ES-I3 (cell line): ENCODE measurements at regions not wholly inside any gene's neighbourhood (a gene's known extent, or its start where the extent isn't known, plus 50 kb on each side); places are given as distances from the start of the nearest gene placed in this dataset.

ENCODE experiments used
- H3K36me3 ChIP-seq: 2 replicates; pipeline ENCODE4 v1.6.1; 2013; ENCODE audit warnings: mild to moderate bottlenecking, low read length, control low read depth, moderate library complexity; ENCODE audit not compliant: insufficient read depth
- H3K4me1 ChIP-seq: 2 replicates; pipeline ENCODE4 v1.6.1; 2013; ENCODE audit warnings: mild to moderate bottlenecking, control low read depth, low read length; ENCODE audit not compliant: insufficient read depth
- H3K9ac ChIP-seq: 2 replicates; pipeline ENCODE4 v1.6.1; 2013; ENCODE audit warnings: low read depth, mild to moderate bottlenecking, low read length, moderate library complexity
- H3K9me3 ChIP-seq: 2 replicates; pipeline ENCODE4 v1.6.1; 2013; ENCODE audit warnings: mild to moderate bottlenecking, low read length, moderate library complexity; ENCODE audit not compliant: control insufficient read depth, insufficient read depth

GRCh38 chr1:219744652-219745469, 132.0 kb upstream of the ZC3H11B start:
- Histone ChIP-seq H3K4me1 (no peaks in the 10 kb centered on the region), H3K36me3 (no peaks in the 10 kb centered on the region), H3K9me3 (no peaks in the 10 kb centered on the region), H3K9ac (no peak overlapping the region)

DNA sequence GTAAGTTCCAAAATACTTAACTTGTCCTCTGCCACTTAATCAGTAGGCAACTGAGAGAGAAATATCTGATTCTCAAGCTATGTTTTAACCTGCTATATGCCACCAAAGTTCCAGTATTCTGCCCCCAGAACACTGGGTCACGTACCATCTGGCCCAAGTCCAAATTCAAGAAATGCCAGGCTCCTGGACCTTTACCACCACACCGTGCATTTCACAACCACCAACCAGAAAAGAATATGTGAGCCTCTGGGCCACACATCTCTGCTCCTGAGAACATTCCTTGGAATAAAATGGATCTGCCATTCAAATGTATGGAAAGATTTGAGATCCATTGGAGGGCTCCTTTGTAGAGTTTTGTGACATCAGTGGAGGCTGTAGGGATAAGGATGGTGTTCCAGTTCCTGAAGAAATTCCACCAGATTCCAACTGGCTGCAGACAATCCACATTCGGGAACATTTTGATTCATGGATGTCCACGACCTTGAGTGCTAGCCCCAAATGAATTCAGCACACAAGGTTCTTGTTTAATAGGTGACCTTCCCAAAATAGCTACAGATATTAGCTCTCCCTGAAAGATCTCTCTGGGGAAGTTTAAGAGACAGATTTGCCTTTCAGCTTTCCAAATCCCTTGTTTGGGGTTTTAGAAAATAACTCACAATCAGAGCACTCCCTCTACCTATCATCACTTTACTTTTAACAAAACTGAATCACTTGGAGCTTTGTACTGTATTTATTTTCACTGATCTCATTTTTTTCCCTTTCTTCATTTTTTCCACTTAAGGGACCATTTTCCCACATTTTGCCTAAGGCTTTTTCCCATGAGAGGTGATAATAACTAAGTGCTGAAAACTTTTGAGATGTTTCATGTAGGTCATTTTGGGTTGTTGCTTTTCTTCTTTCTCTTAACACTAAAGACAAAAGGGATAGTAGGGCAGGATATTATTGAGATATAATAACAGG, 128.4 kb upstream of the ZC3H11B start:
- Histone ChIP-seq H3K9ac (no peak overlapping the region), H3K36me3 (no peaks in the 10 kb centered on the region), H3K4me1 (no peaks in the 10 kb centered on the region), H3K9me3 (no peaks in the 10 kb centered on the region)

GRCh38 chr1:219733511-219734174, 120.7 kb upstream of the ZC3H11B start:
- no peaks in the 10 kb centered on the region; the same call in 1 of the 2 replicates for H3K9me3 ChIP-seq
- H3K4me1 ChIP-seq: no peaks in the 10 kb centered on the region
- no peak overlapping the region for H3K9ac ChIP-seq
- no peaks in the 10 kb centered on the region for H3K36me3 ChIP-seq

- no peak overlapping the region for H3K9ac ChIP-seq
- H3K36me3 ChIP-seq: no peaks in the 10 kb centered on the region
- H3K9me3 ChIP-seq: no peaks in the 10 kb centered on the region; the same call in 1 of the 2 replicates
- no peaks in the 10 kb centered on the region for H3K4me1 ChIP-seq
These were observed 120.0 kb upstream of the ZC3H11B start for GRCh38 chr1:219732814-219733491.

DNA sequence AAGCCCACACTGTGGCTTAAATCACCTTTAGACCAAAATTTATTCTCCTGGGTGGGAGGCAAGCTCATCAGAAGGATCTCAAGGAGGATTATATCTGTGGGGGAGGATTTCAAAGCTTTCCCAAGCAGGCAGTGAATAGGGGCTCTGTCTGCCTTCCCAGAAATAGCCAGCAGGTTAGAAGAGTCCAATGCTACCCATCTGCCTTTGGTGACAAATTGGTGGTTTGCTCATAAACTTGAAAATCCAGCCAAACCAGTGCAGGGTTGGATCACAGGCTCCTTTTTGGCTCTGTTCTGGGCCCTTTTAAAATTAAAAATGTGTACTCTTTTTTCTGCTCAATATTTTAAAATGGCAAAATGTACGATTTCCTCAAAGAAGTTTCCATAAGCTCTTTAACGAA, 118.9 kb upstream of the ZC3H11B start:
- H3K9me3 ChIP-seq: no peaks in the 10 kb centered on the region; the same call in 1 of the 2 replicates
- H3K9ac ChIP-seq: no peak overlapping the region
- H3K36me3 ChIP-seq: no peaks in the 10 kb centered on the region
- H3K4me1 ChIP-seq: no peaks in the 10 kb centered on the region

GRCh38 chr1:219726480-219727272, 113.8 kb upstream of the ZC3H11B start:
- H3K9me3 ChIP-seq: peaks cover 5% of the 10 kb centered on the region
- no peak overlapping the region for H3K9ac ChIP-seq
- H3K36me3 ChIP-seq: no peaks in the 10 kb centered on the region
- H3K4me1 ChIP-seq: no peaks in the 10 kb centered on the region

GRCh38 chr1:219724440-219724839, 111.5 kb upstream of the ZC3H11B start:
- no peak overlapping the region for H3K9ac ChIP-seq
- no peaks in the 10 kb centered on the region for H3K36me3 ChIP-seq
- H3K9me3 ChIP-seq: peaks cover 5% of the 10 kb centered on the region
- no peaks in the 10 kb centered on the region for H3K4me1 ChIP-seq

- Histone ChIP-seq H3K9me3 (no peaks in the 10 kb centered on the region), H3K4me1 (peaks cover 5% of the 10 kb centered on the region), H3K36me3 (no peaks in the 10 kb centered on the region), H3K9ac (no peak overlapping the region)
These were observed 104.6 kb upstream of the ZC3H11B start for GRCh38 chr1:219717536-219717935.

- Histone ChIP-seq H3K9ac (no peak overlapping the region), H3K4me1 (peaks cover 7% of the 10 kb centered on the region), H3K9me3 (no peaks in the 10 kb centered on the region), H3K36me3 (no peaks in the 10 kb centered on the region)
These were observed 103.8 kb upstream of the ZC3H11B start for GRCh38 chr1:219716611-219717114.

GRCh38 chr1:219713981-219714381, 101.1 kb upstream of the ZC3H11B start:
- peaks cover 7% of the 10 kb centered on the region for H3K4me1 ChIP-seq
- no peaks in the 10 kb centered on the region for H3K9me3 ChIP-seq
- no peak overlapping the region for H3K9ac ChIP-seq
- no peaks in the 10 kb centered on the region for H3K36me3 ChIP-seq

- Histone ChIP-seq H3K9me3 (no peaks in the 10 kb centered on the region), H3K36me3 (no peaks in the 10 kb centered on the region), H3K9ac (no peak overlapping the region), H3K4me1 (peaks cover 7% of the 10 kb centered on the region)
These were observed 99.6 kb upstream of the ZC3H11B start for GRCh38 chr1:219712506-219712905.

DNA sequence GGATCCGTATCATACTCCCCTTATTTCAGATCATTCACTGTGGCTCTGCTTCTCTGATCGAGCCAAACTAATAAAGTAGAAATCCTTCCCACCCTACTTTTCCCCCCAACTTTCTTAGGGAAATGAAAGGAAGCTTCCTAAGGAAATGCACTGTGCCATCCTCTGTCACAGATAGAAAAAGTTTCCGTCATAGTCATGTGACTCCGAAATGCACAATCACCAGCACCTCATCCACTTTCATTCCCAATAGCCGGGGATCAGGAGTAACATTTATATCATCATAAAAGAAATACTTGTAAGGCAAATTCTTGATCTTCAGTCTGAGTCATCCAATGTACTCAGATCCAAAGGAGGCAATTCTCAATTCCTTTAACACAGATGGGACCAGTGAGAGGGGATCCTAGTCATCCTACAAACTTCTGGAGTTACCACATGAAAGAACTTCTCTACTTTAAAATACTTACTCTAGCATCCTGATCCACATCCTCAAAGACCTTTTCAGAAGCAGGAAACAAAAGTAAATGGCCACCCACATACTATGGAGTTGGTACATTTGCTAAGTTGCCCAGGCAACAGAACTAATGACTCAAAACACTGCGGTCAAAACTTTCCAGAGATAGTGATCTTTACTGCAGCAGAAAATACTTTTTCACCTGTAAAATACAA, 97.8 kb upstream of the ZC3H11B start:
- H3K4me1 ChIP-seq: peaks cover 7% of the 10 kb centered on the region
- no peaks in the 10 kb centered on the region for H3K9me3 ChIP-seq
- H3K36me3 ChIP-seq: no peaks in the 10 kb centered on the region
- no peak overlapping the region for H3K9ac ChIP-seq
